SK-N-DZ (cell line): ENCODE measurements at regions not wholly inside any gene's neighbourhood (a gene's known extent, or its start where the extent isn't known, plus 50 kb on each side); places are given as distances from the start of the nearest gene placed in this dataset.
"Not testable (repeated sequence)": the region's sequence is repeated elsewhere in the genome, so short reads cannot be mapped to it uniquely, and the experiment has no call there.

Source experiments
- DNase-seq: peaks from one replicate; pipeline ENCODE4 v3.0.0-alpha.2; 2015; ENCODE audit warnings: low spot score

DNA sequence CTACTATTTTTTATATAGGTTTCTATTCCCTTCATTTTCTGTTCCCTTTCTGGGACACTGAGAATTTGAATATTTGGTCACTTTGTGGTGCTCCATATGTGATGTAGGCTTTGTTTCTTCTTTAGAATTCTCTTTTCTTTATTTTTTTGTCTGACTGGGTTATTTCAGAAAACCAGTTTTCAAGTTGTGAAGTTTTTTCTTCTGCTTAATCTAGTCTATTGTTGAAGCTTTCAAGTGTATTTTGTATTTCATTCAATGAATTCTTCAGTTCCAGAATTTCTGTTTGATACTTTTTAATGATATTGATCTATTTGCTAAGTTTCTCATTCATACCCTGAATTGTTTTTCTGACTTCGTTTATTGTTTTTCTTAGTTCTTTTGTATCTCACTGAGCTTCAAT is 96.2 kb upstream of the HAND2 start:
- DNase-seq: no peak

DNA sequence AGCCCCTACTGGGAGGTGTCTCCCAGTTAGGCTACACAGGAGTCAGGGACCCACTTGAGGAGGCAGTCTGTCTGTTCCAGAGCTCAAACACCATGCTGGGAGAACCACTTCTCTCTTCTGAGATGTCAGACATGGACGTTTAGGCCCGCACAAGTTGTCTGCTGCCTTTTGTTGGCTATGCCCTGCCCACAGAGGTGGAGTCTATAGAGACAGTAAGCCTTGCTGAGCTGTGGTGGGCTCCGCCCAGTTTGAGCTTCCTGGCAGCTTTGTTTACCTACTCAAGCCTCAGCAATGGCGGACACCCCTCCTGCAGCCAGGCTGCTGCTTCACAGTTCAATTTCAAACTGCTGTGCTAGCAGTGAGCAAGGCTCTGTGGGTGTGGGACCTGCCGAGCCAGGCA is 88.6 kb upstream of the HAND2 start:
- not testable (repeated sequence) for DNase-seq

DNA sequence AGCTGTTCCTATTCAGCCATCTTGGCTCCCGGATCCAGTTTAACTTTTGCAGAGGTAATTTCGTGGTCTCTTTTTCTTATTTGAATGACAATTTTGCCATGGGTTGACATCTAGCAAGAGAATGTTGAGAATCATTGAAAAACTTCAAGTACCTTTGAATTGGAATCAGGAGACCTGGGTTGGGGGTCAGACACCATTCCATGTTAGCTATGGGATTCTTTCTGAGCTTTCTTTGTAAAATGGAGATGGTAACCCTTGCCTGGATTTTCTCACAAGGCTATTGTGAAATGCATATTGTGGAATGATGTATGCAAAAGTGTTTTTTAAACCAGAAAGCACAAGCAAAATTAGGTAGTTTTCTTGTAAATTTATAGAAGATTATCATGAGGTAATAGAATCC is 79.1 kb upstream of the HAND2 start:
- DNase-seq: no peak

DNA sequence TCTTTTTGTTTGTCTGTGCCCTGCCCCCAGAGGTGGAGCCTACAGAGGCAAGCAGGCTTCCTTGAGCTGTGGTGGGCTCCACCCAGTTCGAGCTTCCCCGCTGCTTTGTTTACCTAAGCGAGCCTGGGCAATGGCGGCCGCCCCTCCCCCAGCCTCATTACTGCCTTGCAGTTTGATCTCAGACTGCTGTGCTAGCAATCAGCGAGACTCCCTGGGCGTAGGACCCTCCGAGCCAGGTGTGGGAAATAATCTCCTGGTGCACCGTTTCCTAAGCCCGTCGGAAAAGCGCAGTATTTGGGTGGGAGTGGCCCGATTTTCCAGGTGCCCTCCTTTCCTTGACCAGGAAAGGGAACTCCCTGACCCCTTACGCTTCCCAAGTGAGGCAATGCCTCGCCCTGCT is 78.6 kb upstream of the HAND2 start:
- not testable (repeated sequence) for DNase-seq

GRCh38 chr4:173591760-173592159 is 61.7 kb upstream of the HAND2 start:
- no peak for DNase-seq

- DNase-seq: no peak
Measured at GRCh38 chr4:173590697-173591096, 60.7 kb upstream of the HAND2 start.

DNA sequence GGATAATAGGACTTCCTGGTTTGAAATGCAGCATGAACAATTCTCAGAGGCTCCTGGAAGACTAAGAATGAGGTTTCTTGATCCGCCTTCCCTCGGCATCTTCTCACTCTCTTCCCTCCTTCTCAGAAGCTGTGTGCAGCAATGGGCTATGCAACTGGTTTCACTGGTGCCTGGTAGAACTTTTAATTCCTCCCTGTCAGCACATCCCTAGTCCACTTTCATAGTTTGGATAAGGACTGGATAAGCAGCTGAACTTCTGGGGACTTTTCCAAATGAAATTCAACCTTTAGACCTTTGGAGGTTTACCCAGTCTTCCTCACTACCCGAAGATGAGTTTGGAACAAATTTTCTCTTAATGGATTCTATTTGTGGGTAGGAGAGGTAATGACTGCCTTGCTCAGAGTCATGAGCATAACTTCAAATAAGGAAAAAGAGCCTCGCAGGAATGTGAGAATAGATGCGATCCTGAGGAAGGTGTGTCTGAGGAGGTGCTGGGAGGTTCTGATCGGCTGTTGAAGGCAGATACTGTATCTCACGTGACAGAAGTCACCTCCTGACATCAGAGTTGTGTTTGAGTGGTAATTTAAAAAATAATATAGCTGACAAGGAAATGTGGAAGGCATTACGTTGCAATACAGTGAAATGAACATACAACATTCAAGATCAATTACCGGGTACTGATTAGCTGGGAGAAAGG is 56.0 kb upstream of the HAND2 start:
- no peak for DNase-seq

- DNase-seq: no peak
Measured at GRCh38 chr4:173584506-173584905, 54.5 kb upstream of the HAND2 start.
